Neural cell (in vitro differentiated cells): ENCODE measurements at regions not wholly inside any gene's neighbourhood (a gene's known extent, or its start where the extent isn't known, plus 50 kb on each side); places are given as distances from the start of the nearest gene placed in this dataset.

Experiments
- H2AFZ ChIP-seq: fragments of 200-600, 300-800 bp; sonication (generic), shearing (Covaris generic); 2 replicates; pipeline ENCODE4 v1.6.0; 2014; ENCODE audit warnings: low read depth, mild to moderate bottlenecking, antibody characterized with exemption, low read length, moderate library complexity
- H3F3A ChIP-seq: fragments of 200-600 bp; shearing (Covaris generic); 2 replicates; pipeline ENCODE4 v1.6.1; 2016; ENCODE audit warnings: mild to moderate bottlenecking, moderate library complexity, mixed read lengths, antibody characterized with exemption, low read length; ENCODE audit not compliant: insufficient read depth, poor library complexity, severe bottlenecking
- H3K27ac ChIP-seq: fragments of 200-600, 300-800 bp; sonication (generic), shearing (Covaris generic); 2 replicates; pipeline ENCODE4 v1.5.1; 2014; ENCODE audit warnings: mild to moderate bottlenecking, low read length, moderate library complexity
- H3K27me3 ChIP-seq: fragments of 300-800, 200-600 bp; sonication (generic), shearing (Covaris generic); 2 replicates; pipeline ENCODE4 v1.6.0; 2014; ENCODE audit warnings: mild to moderate bottlenecking, low read depth, low read length, moderate library complexity; ENCODE audit not compliant: insufficient read depth
- H3K36me3 ChIP-seq: fragments of 300-800, 200-600 bp; sonication (generic), shearing (Covaris generic); 2 replicates; pipeline ENCODE4 v1.5.1; 2014; ENCODE audit warnings: mild to moderate bottlenecking, antibody characterized with exemption, low read length, moderate library complexity; ENCODE audit not compliant: insufficient read depth
- H3K4me2 ChIP-seq: fragments of 300-800, 200-600 bp; sonication (generic), shearing (Covaris generic); 2 replicates; pipeline ENCODE4 v1.6.0; 2014; ENCODE audit warnings: mild to moderate bottlenecking, low read length
- H3K4me3 ChIP-seq: fragments of 300-800, 200-600 bp; sonication (generic), shearing (Covaris generic); 2 replicates; pipeline ENCODE4 v1.5.1; 2014; ENCODE audit warnings: mild to moderate bottlenecking, low read length, moderate library complexity
- H3K79me2 ChIP-seq: fragments of 200-600 bp; shearing (Covaris generic); replicated peaks from 2 replicates; pipeline ENCODE4 v1.6.0; 2014; ENCODE audit warnings: mild to moderate bottlenecking, low read length, moderate library complexity; ENCODE audit not compliant: insufficient read depth
- H3K9ac ChIP-seq: fragments of 300-800, 200-600 bp; sonication (generic), shearing (Covaris generic); 2 replicates; pipeline ENCODE4 v1.6.1; 2016; ENCODE audit warnings: mild to moderate bottlenecking, low read length, mixed read lengths
- H3K9me2 ChIP-seq: fragments of 200-600 bp; shearing (Covaris generic); 2 replicates; pipeline ENCODE4 v1.6.1; 2016; ENCODE audit warnings: mild to moderate bottlenecking, low read length, mixed read lengths; ENCODE audit not compliant: insufficient read depth
- H3K9me3 ChIP-seq: fragments of 200-600, 300-800 bp; sonication (generic), shearing (Covaris generic); 2 replicates; pipeline ENCODE4 v1.6.1; 2016; ENCODE audit warnings: mild to moderate bottlenecking, mixed run types, low read length, moderate library complexity, mixed read lengths
- H4K20me1 ChIP-seq: fragments of 200-600 bp; shearing (Covaris generic); 2 replicates; pipeline ENCODE4 v1.6.1; 2016; ENCODE audit warnings: mild to moderate bottlenecking, mixed run types; ENCODE audit not compliant: insufficient read depth
- CTCF ChIP-seq: fragments of 450-650 bp; IDR thresholded peaks from 2 replicates; pipeline ENCODE4 v1.5.1; 2014; ENCODE audit warnings: antibody characterized with exemption, mild to moderate bottlenecking, moderate library complexity; ENCODE audit not compliant: poor library complexity, severe bottlenecking
- EP300 ChIP-seq: fragments of 450-650 bp; conservative IDR thresholded peaks from 2 replicates; pipeline ENCODE4 v1.6.1; 2014; ENCODE audit warnings: antibody characterized with exemption, mild to moderate bottlenecking, moderate library complexity; ENCODE audit not compliant: poor library complexity, severe bottlenecking
- EZH2 ChIP-seq: fragments of 200-600, 300-800 bp; shearing (Covaris generic), sonication (generic); IDR thresholded peaks from 2 replicates; pipeline ENCODE4 v1.6.1; 2014; ENCODE audit warnings: antibody characterized with exemption, low read length, borderline replicate concordance, mild to moderate bottlenecking; ENCODE audit not compliant: insufficient read depth, poor library complexity, severe bottlenecking
- MXI1 ChIP-seq: fragments of 450-650 bp; conservative IDR thresholded peaks from 2 replicates; pipeline ENCODE4 v1.6.1; 2014; ENCODE audit warnings: antibody characterized with exemption, mild to moderate bottlenecking; ENCODE audit not compliant: poor library complexity, severe bottlenecking
- POLR2AphosphoS5 ChIP-seq: IDR thresholded peaks from 2 replicates; pipeline ENCODE4 v1.6.1; 2012
- RAD21 ChIP-seq: fragments of 450-650 bp; conservative IDR thresholded peaks from 2 replicates; pipeline ENCODE4 v1.6.1; 2014; ENCODE audit warnings: antibody characterized with exemption, mild to moderate bottlenecking, moderate library complexity
- REST ChIP-seq: IDR thresholded peaks from 2 replicates; pipeline ENCODE4 v1.6.1; 2012; ENCODE audit warnings: borderline replicate concordance
- SMC3 ChIP-seq: fragments of 450-650 bp; conservative IDR thresholded peaks from 2 replicates; pipeline ENCODE4 v1.6.1; 2014; ENCODE audit warnings: antibody characterized with exemption, mild to moderate bottlenecking, moderate library complexity; ENCODE audit not compliant: poor library complexity
- TAF1 ChIP-seq: IDR thresholded peaks from 2 replicates; pipeline ENCODE4 v1.6.1; 2012; ENCODE audit warnings: low read depth

GRCh38 chr6:11292594-11293236 is 60.2 kb upstream of the NEDD9 start:
- H3K4me3 ChIP-seq: no peak overlapping the region
- H4K20me1 ChIP-seq: no peaks in the 10 kb centered on the region
- no peaks in the 10 kb centered on the region for H3K27me3 ChIP-seq
- no peak overlapping the region for H3K4me2 ChIP-seq
- H3K9ac ChIP-seq: no peak overlapping the region
- H3K9me3 ChIP-seq: no peaks in the 10 kb centered on the region
- no peak overlapping the region for H2AFZ ChIP-seq
- H3F3A ChIP-seq: no peaks in the 10 kb centered on the region
- no peak for TF ChIP-seq MXI1
- TF ChIP-seq POLR2AphosphoS5: no peak
- no peak for TF ChIP-seq TAF1
- TF ChIP-seq RAD21: no peak
- no peak for TF ChIP-seq CTCF
- TF ChIP-seq SMC3: no peak
- no peak for TF ChIP-seq REST
- no peak for TF ChIP-seq EZH2
- TF ChIP-seq EP300: no peak
- H3K27ac ChIP-seq: no peak overlapping the region
- H3K36me3 ChIP-seq: no peaks in the 10 kb centered on the region
- H3K9me2 ChIP-seq: no peaks in the 10 kb centered on the region
- no peaks in the 10 kb centered on the region for H3K79me2 ChIP-seq

GRCh38 chr6:11292091-11292490 is 59.6 kb upstream of the NEDD9 start:
- Histone ChIP-seq H3K27ac (no peak overlapping the region), H3K4me2 (no peak overlapping the region), H2AFZ (no peak overlapping the region), H3K9me3 (no peaks in the 10 kb centered on the region), H4K20me1 (no peaks in the 10 kb centered on the region), H3K36me3 (no peaks in the 10 kb centered on the region), H3K79me2 (no peaks in the 10 kb centered on the region), H3F3A (no peaks in the 10 kb centered on the region), H3K9me2 (no peaks in the 10 kb centered on the region), H3K9ac (no peak overlapping the region), H3K4me3 (no peak overlapping the region), H3K27me3 (no peaks in the 10 kb centered on the region)
- TF ChIP-seq MXI1 (no peak), EP300 (no peak), POLR2AphosphoS5 (no peak), CTCF (no peak), EZH2 (no peak), REST (no peak), RAD21 (no peak), SMC3 (no peak), TAF1 (no peak)
